ENCODE measurements at regions not wholly inside any gene's neighbourhood (a gene's known extent, or its start where the extent isn't known, plus 50 kb on each side); places are given as distances from the start of the nearest gene placed in this dataset.
"Not testable (repeated sequence)": the region's sequence is repeated elsewhere in the genome, so short reads cannot be mapped to it uniquely, and the experiment has no call there.

DNA sequence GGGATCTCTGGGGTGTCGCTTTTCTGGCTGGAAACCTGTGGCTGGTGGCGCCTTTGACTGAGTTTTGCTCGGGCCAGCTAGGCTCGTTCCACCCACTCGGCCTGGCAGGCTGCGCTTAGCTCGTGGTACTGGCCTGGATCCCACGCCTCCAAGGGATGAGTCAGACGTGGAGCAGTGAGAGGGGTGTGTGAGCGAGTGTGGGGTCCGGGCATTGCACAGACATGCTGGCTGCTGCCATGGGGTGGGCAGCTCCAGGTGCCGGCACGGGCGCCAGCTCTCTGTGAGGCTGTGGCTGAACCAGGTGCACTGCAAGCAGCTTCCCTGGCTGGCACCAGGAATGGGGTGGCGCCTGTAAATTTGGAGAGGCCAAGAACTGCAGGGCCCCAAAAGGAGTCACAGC is 63.1 kb upstream of the CACNA2D1 start:
- no peaks in the 10 kb centered on the region for H3K27me3 ChIP-seq (ENCODE audit: low read length)
- H3K9me2 ChIP-seq (replicated peaks; ENCODE audit: insufficient read depth, low read length) = no peaks in the 10 kb centered on the region
- no peaks in the 10 kb centered on the region for H3K36me3 ChIP-seq (ENCODE audit: low read length)
- H4K20me1 ChIP-seq (ENCODE audit: low read depth, low read length) = no peaks in the 10 kb centered on the region
- H2AFZ ChIP-seq (ENCODE audit: low read depth, low read length, severe bottlenecking) = no peak overlapping the region
- TF ChIP-seq EZH2phosphoT487 (conservative IDR thresholded peaks at IDR 0.05; ENCODE audit: low read length) = no peak
- TF ChIP-seq, protein P1, sequence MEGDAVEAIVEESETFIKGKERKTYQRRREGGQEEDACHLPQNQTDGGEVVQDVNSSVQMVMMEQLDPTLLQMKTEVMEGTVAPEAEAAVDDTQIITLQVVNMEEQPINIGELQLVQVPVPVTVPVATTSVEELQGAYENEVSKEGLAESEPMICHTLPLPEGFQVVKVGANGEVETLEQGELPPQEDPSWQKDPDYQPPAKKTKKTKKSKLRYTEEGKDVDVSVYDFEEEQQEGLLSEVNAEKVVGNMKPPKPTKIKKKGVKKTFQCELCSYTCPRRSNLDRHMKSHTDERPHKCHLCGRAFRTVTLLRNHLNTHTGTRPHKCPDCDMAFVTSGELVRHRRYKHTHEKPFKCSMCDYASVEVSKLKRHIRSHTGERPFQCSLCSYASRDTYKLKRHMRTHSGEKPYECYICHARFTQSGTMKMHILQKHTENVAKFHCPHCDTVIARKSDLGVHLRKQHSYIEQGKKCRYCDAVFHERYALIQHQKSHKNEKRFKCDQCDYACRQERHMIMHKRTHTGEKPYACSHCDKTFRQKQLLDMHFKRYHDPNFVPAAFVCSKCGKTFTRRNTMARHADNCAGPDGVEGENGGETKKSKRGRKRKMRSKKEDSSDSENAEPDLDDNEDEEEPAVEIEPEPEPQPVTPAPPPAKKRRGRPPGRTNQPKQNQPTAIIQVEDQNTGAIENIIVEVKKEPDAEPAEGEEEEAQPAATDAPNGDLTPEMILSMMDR (IDR thresholded peaks at IDR 0.05; ENCODE audit: insufficient read depth, low read length, poor library complexity, severe bottlenecking) = no peak
- no peaks in the 10 kb centered on the region for H3F3A ChIP-seq (ENCODE audit: insufficient read depth)
- no peak overlapping the region for H3K4me3 ChIP-seq (ENCODE audit: insufficient read depth, low read length, poor library complexity, severe bottlenecking)
- no peak overlapping the region for H3K27ac ChIP-seq (ENCODE audit: low read depth, low read length)
- H3K9ac ChIP-seq (ENCODE audit: low read length) = no peak overlapping the region
- H3K79me2 ChIP-seq (ENCODE audit: insufficient read depth, low read length) = no peaks in the 10 kb centered on the region
- no peak overlapping the region for H3K4me2 ChIP-seq (ENCODE audit: low read depth, low read length, poor library complexity, severe bottlenecking)
- no peaks in the 10 kb centered on the region for H3K9me3 ChIP-seq (ENCODE audit: insufficient read depth, low read length)

DNA sequence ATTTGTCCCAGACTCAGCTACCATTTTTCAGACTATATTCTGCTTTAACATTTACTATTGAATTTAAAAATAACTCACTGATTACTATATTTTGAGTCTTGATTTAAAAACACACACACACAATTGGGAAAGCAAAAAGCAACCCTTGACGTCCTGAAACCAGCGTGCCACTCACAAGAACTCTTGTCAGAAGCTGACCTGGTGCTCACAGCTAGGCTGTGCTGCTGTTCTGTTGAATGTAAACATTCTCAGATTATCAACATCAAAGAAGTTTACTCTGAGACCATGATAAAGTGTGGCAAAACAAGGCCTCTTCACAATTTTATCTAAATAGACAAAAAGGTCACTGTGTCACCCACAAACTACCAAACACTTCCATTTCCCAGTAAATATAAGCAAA is 62.6 kb upstream of the CACNA2D1 start:
- TF ChIP-seq EZH2phosphoT487 (conservative IDR thresholded peaks at IDR 0.05; ENCODE audit: low read length) = no peak
- TF ChIP-seq, protein P1 (IDR thresholded peaks at IDR 0.05; ENCODE audit: insufficient read depth, low read length, poor library complexity, severe bottlenecking) = no peak
- no peaks in the 10 kb centered on the region for H3K36me3 ChIP-seq (ENCODE audit: low read length)
- no peak overlapping the region for H3K4me3 ChIP-seq (ENCODE audit: insufficient read depth, low read length, poor library complexity, severe bottlenecking)
- no peaks in the 10 kb centered on the region for H4K20me1 ChIP-seq (ENCODE audit: low read depth, low read length)
- no peak overlapping the region for H3K27ac ChIP-seq (ENCODE audit: low read depth, low read length)
- H3K79me2 ChIP-seq (ENCODE audit: insufficient read depth, low read length) = no peaks in the 10 kb centered on the region
- H3K27me3 ChIP-seq (ENCODE audit: low read length) = no peaks in the 10 kb centered on the region
- no peaks in the 10 kb centered on the region for H3K9me3 ChIP-seq (ENCODE audit: insufficient read depth, low read length)
- H2AFZ ChIP-seq (ENCODE audit: low read depth, low read length, severe bottlenecking) = no peak overlapping the region
- no peaks in the 10 kb centered on the region for H3F3A ChIP-seq (ENCODE audit: insufficient read depth)
- no peaks in the 10 kb centered on the region for H3K9me2 ChIP-seq (replicated peaks; ENCODE audit: insufficient read depth, low read length)
- H3K4me2 ChIP-seq (ENCODE audit: low read depth, low read length, poor library complexity, severe bottlenecking) = no peak overlapping the region
- H3K9ac ChIP-seq (ENCODE audit: low read length) = no peak overlapping the region

DNA sequence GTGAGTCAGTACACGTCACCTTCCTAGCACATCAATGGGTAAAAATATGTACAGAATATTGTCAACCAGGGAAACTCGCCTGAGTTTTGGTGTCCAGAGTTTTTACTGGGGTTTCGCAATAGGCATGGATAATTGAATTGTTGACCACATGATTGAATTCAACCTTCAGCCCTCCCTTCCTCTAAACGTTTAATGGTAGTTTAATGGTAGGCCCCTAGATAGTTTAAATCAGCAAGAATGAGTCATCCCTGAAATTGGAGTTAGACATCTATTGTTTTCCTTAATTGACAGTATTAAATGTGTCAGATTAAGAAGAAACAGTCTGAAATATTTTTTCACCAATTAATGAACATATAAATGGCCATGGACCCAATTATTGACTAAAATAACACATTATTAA is 57.8 kb upstream of the CACNA2D1 start:
- Histone ChIP-seq H3K9me3 (ENCODE audit: insufficient read depth, low read length) (no peaks in the 10 kb centered on the region), H3K79me2 (ENCODE audit: insufficient read depth, low read length) (no peaks in the 10 kb centered on the region), H2AFZ (ENCODE audit: low read depth, low read length, severe bottlenecking) (no peak overlapping the region), H3K27ac (ENCODE audit: low read depth, low read length) (no peak overlapping the region), H3K9me2 (replicated peaks; ENCODE audit: insufficient read depth, low read length) (no peaks in the 10 kb centered on the region), H3K27me3 (ENCODE audit: low read length) (no peaks in the 10 kb centered on the region), H4K20me1 (ENCODE audit: low read depth, low read length) (no peaks in the 10 kb centered on the region), H3K4me2 (ENCODE audit: low read depth, low read length, poor library complexity, severe bottlenecking) (no peak overlapping the region), H3K4me3 (ENCODE audit: insufficient read depth, low read length, poor library complexity, severe bottlenecking) (no peak overlapping the region), H3F3A (ENCODE audit: insufficient read depth) (no peaks in the 10 kb centered on the region), H3K9ac (ENCODE audit: low read length) (no peak overlapping the region), H3K36me3 (ENCODE audit: low read length) (no peaks in the 10 kb centered on the region)
- TF ChIP-seq, protein P1 (IDR thresholded peaks at IDR 0.05; ENCODE audit: insufficient read depth, low read length, poor library complexity, severe bottlenecking) = no peak
- TF ChIP-seq EZH2phosphoT487 (conservative IDR thresholded peaks at IDR 0.05; ENCODE audit: low read length) = no peak

DNA sequence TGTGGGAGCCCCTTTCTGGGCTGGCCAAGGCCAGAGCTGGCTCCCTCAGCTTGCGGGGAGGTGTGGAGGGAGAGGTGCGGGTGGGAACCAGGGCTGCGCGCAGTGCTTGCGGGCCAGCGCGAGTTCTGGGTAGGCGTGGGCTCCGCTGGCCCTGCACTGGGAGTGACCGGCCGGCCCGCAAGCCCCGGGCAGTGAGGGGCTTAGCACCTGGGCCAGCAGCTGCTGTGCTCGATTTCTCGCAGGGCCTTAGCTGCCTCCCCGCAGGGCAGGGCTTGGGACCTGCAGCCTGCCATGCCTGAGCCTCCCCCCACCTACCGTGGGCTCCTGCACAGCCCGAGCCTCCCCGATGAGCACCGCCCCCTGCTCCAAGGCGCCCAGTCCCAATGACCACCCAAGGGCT is 56.0 kb upstream of the CACNA2D1 start:
- H3K9me2 ChIP-seq (replicated peaks; ENCODE audit: insufficient read depth, low read length); H3K79me2 ChIP-seq (ENCODE audit: insufficient read depth, low read length); H3K4me2 ChIP-seq (ENCODE audit: low read depth, low read length, poor library complexity, severe bottlenecking); H4K20me1 ChIP-seq (ENCODE audit: low read depth, low read length); H3K36me3 ChIP-seq (ENCODE audit: low read length); H3K4me3 ChIP-seq (ENCODE audit: insufficient read depth, low read length, poor library complexity, severe bottlenecking); H3K9ac ChIP-seq (ENCODE audit: low read length); H3K9me3 ChIP-seq (ENCODE audit: insufficient read depth, low read length); H3K27me3 ChIP-seq (ENCODE audit: low read length); H3F3A ChIP-seq (ENCODE audit: insufficient read depth); H3K27ac ChIP-seq (ENCODE audit: low read depth, low read length); H2AFZ ChIP-seq (ENCODE audit: low read depth, low read length, severe bottlenecking): not testable (repeated sequence)
